CD14-positive monocyte (primary cell): ENCODE measurements at regions not wholly inside any gene's neighbourhood (a gene's known extent, or its start where the extent isn't known, plus 50 kb on each side); places are given as distances from the start of the nearest gene placed in this dataset.

Source experiments
- DNase-seq, 3 donors: peaks; one replicate each; pipeline ENCODE4 v3.0.0-alpha.2; 2011 to 2022
- H2AFZ ChIP-seq: 2 replicates; pipeline ENCODE4 v1.6.0; 2012; ENCODE audit warnings: mild to moderate bottlenecking, low read depth, low read length, inconsistent platforms; ENCODE audit not compliant: insufficient read depth, poor library complexity, severe bottlenecking
- H3K27ac ChIP-seq, 2 donors: 1 replicate in 1 of 2; 2 replicates in 1 of 2; pipeline ENCODE4 v1.5.1; 2012 to 2013; ENCODE audit warnings: low read length in 2 of 2, control low read depth in 1 of 2, inconsistent platforms in 1 of 2, low read depth in 1 of 2, mild to moderate bottlenecking in 1 of 2
- H3K27me3 ChIP-seq, 2 donors: one replicate each; pipeline versions ENCODE4 v1.6.0 to v1.6.1; 2011 to 2013; ENCODE audit warnings: low read length in 2 of 2; ENCODE audit not compliant: control insufficient read depth in 2 of 2, insufficient read depth in 2 of 2
- H3K36me3 ChIP-seq, 2 donors: replicated peaks in 1 of 2; 1 replicate in 1 of 2; 2 replicates in 1 of 2; pipeline versions ENCODE4 v1.5.1 to v1.6.1; 2012 to 2013; ENCODE audit warnings: low read length in 2 of 2, control low read depth in 1 of 2, inconsistent platforms in 1 of 2, mild to moderate bottlenecking in 1 of 2; ENCODE audit not compliant: insufficient read depth in 2 of 2, control insufficient read depth in 1 of 2
- H3K4me1 ChIP-seq, 2 donors: 1 replicate in 1 of 2; 2 replicates in 1 of 2; pipeline versions ENCODE4 v1.5.1 to v1.6.1; 2012 to 2013; ENCODE audit warnings: low read length in 2 of 2, control low read depth in 1 of 2, inconsistent platforms in 1 of 2, mild to moderate bottlenecking in 1 of 2, moderate library complexity in 1 of 2; ENCODE audit not compliant: insufficient read depth in 2 of 2, control insufficient read depth in 1 of 2
- H3K4me2 ChIP-seq: replicated peaks from 2 replicates; pipeline ENCODE3; 2012; ENCODE audit warnings: low read length, moderate library complexity, mild to moderate bottlenecking; ENCODE audit not compliant: poor library complexity, severe bottlenecking; ENCODE audit errors: extremely low read depth
- H3K4me3 ChIP-seq, 3 experiments: fragments of 200-600 bp in 1 of 3; sonication (generic) in 1 of 3; replicated peaks in 1 of 3; 1 replicate in 2 of 3; 2 replicates in 1 of 3; pipeline ENCODE4 v1.5.1; 2011 to 2013; ENCODE audit warnings: low read length in 3 of 3, mild to moderate bottlenecking in 3 of 3, control low read depth in 2 of 3, low read depth in 2 of 3, inconsistent platforms in 1 of 3, moderate library complexity in 1 of 3
- H3K79me2 ChIP-seq: 2 replicates; pipeline ENCODE4 v1.6.0; 2012; ENCODE audit warnings: mild to moderate bottlenecking, control low read depth, inconsistent platforms, low read length, moderate library complexity; ENCODE audit not compliant: insufficient read depth
- H3K9ac ChIP-seq: 2 replicates; pipeline ENCODE4 v1.6.0; 2017; ENCODE audit warnings: low read length, mild to moderate bottlenecking; ENCODE audit not compliant: insufficient read depth, poor library complexity, severe bottlenecking
- H3K9me3 ChIP-seq, 2 donors: replicated peaks in 1 of 2; 1 replicate in 1 of 2; 2 replicates in 1 of 2; pipeline versions ENCODE4 v1.5.1 to v1.6.1; 2012 to 2013; ENCODE audit warnings: low read length in 2 of 2, control low read depth in 1 of 2; ENCODE audit not compliant: control insufficient read depth in 1 of 2, insufficient read depth in 1 of 2
- H4K20me1 ChIP-seq: 2 replicates; pipeline ENCODE4 v1.6.0; 2012; ENCODE audit warnings: mild to moderate bottlenecking, low read length, control low read depth, moderate library complexity; ENCODE audit not compliant: insufficient read depth
- H3K27ac Mint-ChIP-seq, 7 donors: one replicate each; pipeline ENCODE4 v1.8.0; 2020; ENCODE audit warnings: mild to moderate bottlenecking in 7 of 7, mixed read lengths in 7 of 7, moderate library complexity in 6 of 7, inconsistent platforms in 2 of 7
- H3K27me3 Mint-ChIP-seq, 3 donors: one replicate each; pipeline ENCODE4 v1.8.0; 2021 to 2022; ENCODE audit warnings: low read depth in 3 of 3, mild to moderate bottlenecking in 3 of 3, mixed read lengths in 3 of 3, moderate library complexity in 3 of 3, inconsistent platforms in 1 of 3
- H3K36me3 Mint-ChIP-seq, 2 donors: one replicate each; pipeline ENCODE4 v1.8.0; 2020; ENCODE audit warnings: mixed read lengths in 2 of 2, inconsistent platforms in 1 of 2, mild to moderate bottlenecking in 1 of 2
- H3K4me1 Mint-ChIP-seq: one replicate; pipeline ENCODE4 v1.8.0; 2020; ENCODE audit warnings: mild to moderate bottlenecking, mixed read lengths
- H3K4me3 Mint-ChIP-seq, 2 donors: one replicate each; pipeline ENCODE4 v1.8.0; 2020; ENCODE audit warnings: mild to moderate bottlenecking in 2 of 2, mixed read lengths in 2 of 2, moderate library complexity in 1 of 2
- H3K9me3 Mint-ChIP-seq, 7 donors: one replicate each; pipeline ENCODE4 v1.8.0; 2020 to 2022; ENCODE audit warnings: mixed read lengths in 7 of 7, mild to moderate bottlenecking in 6 of 7, moderate library complexity in 6 of 7, inconsistent platforms in 2 of 7
- CTCF ChIP-seq: fragments of 200-600 bp; IDR thresholded peaks from one replicate; pipeline ENCODE4 v1.8.0; 2022; ENCODE audit warnings: antibody characterized with exemption, mild to moderate bottlenecking
- WGBS: methylation state at CpG from one replicate; pipeline ENCODE4 v1.1.5; 2013; ENCODE audit warnings: missing lambda C conversion rate; ENCODE audit not compliant: insufficient coverage; 5-methylcytosine and 5-hydroxymethylcytosine counted together
- intact Hi-C, 2 donors: fragments of 100-400 bp; cut with micrococcal nuclease; formaldehyde crosslinking; loops; one replicate each; pipeline versions ENCODE4 v1.15.0 to v1.15.1; 2023

DNA sequence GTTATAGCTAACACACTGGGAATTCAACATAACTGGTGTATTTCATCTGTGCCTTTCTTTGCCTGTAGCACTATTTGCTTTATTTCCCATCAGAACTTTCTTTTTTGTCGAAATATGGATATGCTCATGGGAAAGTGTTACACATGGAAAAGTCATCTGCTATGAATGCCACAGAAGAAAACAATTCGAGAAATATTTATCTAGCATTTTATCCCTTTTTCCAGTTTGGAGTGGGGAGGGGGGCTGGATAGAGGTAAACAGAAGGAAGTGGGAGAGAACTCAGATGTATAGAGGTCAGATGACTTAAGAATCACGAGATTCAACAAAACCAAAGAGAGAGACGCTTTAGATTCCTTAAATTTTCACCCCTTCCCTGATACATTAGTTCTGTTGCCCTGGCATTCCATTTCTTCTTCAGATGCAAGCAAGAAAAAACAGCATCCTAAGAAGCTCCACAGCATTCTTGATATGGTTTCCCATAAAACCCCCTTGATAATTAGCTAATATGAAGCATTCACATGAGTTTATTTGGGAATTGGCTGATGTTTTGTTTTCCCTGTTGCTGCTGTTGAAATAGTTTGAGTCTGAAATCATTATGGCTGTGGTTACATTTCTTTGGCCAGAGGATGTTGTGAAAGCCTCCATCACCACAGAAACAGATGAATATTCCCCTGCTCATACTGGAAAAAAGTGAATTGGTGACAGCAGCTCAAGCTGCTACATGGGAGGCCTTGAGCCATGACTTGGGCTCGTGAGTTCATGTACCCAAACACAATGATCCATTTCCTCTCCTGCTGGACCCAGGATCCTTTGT lies 335.8 kb upstream of the DAB2 start:
- peak overlapping the region in 4 of 7 donors; percentile 6 to 72 (median 17) for H3K27ac Mint-ChIP-seq
- Histone ChIP-seq H3K27ac (no peak overlapping the region), H3K9ac (no peak overlapping the region), H2AFZ (peak overlapping the region; percentile 41), H3K36me3 (no peaks in the 10 kb centered on the region), H3K27me3 (peaks cover 0 to 3% of the 10 kb centered on the region in 2 donors), H3K4me2 (peak overlapping the region; percentile 21), H3K4me1 (peaks cover 14 to 18% of the 10 kb centered on the region in 2 donors), H4K20me1 (no peaks in the 10 kb centered on the region), H3K79me2 (no peaks in the 10 kb centered on the region), H3K4me3 (no peak overlapping the region), H3K9me3 (no peaks in the 10 kb centered on the region)
- no CpG with 5 or more reads among the region's 5 CpGs for WGBS
- peaks cover 0 to 6% (median 0%) of the 10 kb centered on the region in 7 donors for H3K9me3 Mint-ChIP-seq
- H3K4me1 Mint-ChIP-seq: peaks cover 26% of the 10 kb centered on the region
- intact Hi-C loops: no loop called here
- H3K27me3 Mint-ChIP-seq: peaks cover 0 to 3% (median under 1%) of the 10 kb centered on the region in 3 donors
- TF ChIP-seq CTCF: no peak
- DNase-seq: peak in 1 of 3 donors; percentile 10
- no peaks in the 10 kb centered on the region for H3K36me3 Mint-ChIP-seq
- peak overlapping the region in 1 of 2 donors; percentile 16 for H3K4me3 Mint-ChIP-seq

GRCh38 chr5:39759701-39760100 lies 334.9 kb upstream of the DAB2 start:
- intact Hi-C loops: no loop called here
- no peaks in the 10 kb centered on the region for H3K27me3 Mint-ChIP-seq

More at GRCh38 chr5:39759701-39760100, 334.9 kb upstream of the DAB2 start:
- Histone ChIP-seq H3K4me1 (peaks cover 14 to 18% of the 10 kb centered on the region in 2 donors), H3K79me2 (no peaks in the 10 kb centered on the region), H3K27ac (no peak overlapping the region), H4K20me1 (no peaks in the 10 kb centered on the region), H3K4me2 (no peak overlapping the region), H3K27me3 (no peaks in the 10 kb centered on the region), H3K9me3 (no peaks in the 10 kb centered on the region), H3K36me3 (no peaks in the 10 kb centered on the region), H2AFZ (no peak overlapping the region), H3K4me3 (no peak overlapping the region), H3K9ac (no peak overlapping the region)
- Mint-ChIP-seq H3K36me3 (no peaks in the 10 kb centered on the region), H3K27ac (no peak overlapping the region), H3K9me3 (peaks cover 0 to 6% (median 0%) of the 10 kb centered on the region in 7 donors), H3K4me1 (peaks cover 26% of the 10 kb centered on the region), H3K4me3 (no peak overlapping the region)
- no peak for TF ChIP-seq CTCF
- peak in 1 of 3 donors; percentile 6 for DNase-seq
